GM20000 (cell line): ENCODE measurements at regions not wholly inside any gene's neighbourhood (a gene's known extent, or its start where the extent isn't known, plus 50 kb on each side); places are given as distances from the start of the nearest gene placed in this dataset.

Experiments
- DNase-seq: peaks from one replicate; pipeline ENCODE4 v3.0.0; 2012; ENCODE audit warnings: low spot score
- TF ChIP-seq, protein P1 (sequence below): IDR thresholded peaks from 2 replicates; pipeline ENCODE4 v1.5.1; 2012; ENCODE audit warnings: mild to moderate bottlenecking, control low read depth; ENCODE audit errors: extremely low read depth, missing control alignments

DNA sequence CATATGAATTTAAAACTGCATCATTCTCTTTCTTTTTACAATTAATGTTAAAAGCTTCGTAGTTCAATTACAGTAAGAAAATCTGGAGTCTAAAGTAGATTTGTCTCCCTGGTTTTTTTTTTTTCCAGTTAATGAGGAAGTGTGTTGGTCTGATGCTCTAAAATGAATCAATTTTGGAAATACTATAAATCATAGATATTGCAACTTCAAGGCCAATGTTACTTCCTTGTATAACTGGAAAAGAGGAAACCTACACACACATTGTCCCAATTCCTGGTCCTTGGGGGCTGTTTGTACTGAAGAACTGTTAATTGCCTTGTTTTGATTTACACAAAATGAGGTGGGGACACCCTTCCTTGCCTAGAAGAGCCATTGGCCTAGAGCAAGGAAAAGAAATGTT, 107.2 kb downstream of the RGS2 start:
- no peak for DNase-seq
- TF ChIP-seq, protein P1, sequence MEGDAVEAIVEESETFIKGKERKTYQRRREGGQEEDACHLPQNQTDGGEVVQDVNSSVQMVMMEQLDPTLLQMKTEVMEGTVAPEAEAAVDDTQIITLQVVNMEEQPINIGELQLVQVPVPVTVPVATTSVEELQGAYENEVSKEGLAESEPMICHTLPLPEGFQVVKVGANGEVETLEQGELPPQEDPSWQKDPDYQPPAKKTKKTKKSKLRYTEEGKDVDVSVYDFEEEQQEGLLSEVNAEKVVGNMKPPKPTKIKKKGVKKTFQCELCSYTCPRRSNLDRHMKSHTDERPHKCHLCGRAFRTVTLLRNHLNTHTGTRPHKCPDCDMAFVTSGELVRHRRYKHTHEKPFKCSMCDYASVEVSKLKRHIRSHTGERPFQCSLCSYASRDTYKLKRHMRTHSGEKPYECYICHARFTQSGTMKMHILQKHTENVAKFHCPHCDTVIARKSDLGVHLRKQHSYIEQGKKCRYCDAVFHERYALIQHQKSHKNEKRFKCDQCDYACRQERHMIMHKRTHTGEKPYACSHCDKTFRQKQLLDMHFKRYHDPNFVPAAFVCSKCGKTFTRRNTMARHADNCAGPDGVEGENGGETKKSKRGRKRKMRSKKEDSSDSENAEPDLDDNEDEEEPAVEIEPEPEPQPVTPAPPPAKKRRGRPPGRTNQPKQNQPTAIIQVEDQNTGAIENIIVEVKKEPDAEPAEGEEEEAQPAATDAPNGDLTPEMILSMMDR = no peak

DNA sequence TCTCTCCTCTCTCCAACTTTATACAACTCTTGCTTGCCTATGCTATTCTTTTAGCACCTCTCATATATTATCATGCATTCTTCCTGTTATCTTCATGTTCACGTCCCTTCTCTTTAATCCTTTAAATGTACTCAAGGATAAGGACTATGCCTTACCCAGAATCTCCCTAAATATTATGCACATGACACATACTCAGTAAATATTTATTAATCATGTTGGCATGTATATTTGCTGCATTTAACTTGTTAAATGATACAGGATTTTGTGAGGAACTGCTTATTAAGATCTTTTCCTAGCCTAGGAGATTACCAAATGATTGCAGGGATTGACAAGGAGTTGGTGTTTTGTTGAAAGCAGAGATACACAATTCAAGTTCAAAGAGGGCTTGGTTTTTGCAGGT, 109.4 kb downstream of the RGS2 start:
- TF ChIP-seq, protein P1 = no peak
- no peak for DNase-seq

- DNase-seq = no peak
- TF ChIP-seq, protein P1 = no peak
Observed at GRCh38 chr1:192920412-192920811, 111.6 kb downstream of the RGS2 start.

- no peak for DNase-seq
- TF ChIP-seq, protein P1 = no peak
Observed at GRCh38 chr1:192925609-192926008, 116.8 kb downstream of the RGS2 start.

- TF ChIP-seq, protein P1 = no peak
- DNase-seq = no peak
Observed at GRCh38 chr1:192926736-192927135, 117.9 kb downstream of the RGS2 start.

GRCh38 chr1:192927496-192927895, 118.7 kb downstream of the RGS2 start:
- TF ChIP-seq, protein P1 = no peak
- no peak for DNase-seq

DNA sequence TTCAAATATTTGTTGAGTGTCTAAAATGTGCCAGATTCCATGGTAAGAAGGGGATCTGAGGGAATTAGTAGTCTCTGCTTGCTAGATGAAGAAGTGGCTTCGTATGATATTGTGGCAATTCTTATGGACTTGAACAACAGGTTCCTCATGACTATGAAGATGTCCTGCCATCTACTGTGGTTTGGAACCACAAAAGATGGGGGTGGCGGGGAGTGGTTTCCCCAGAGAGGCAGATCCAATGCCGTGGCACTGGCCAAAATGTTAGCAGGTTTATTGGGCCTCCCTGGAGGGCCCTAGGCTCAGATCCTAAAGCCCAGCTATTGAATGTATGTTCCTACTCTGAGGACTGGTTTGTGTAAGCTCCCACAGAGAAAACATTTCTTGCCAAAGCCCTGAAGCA, 120.8 kb downstream of the RGS2 start:
- no peak for DNase-seq
- TF ChIP-seq, protein P1 = no peak
